Endothelial cell of umbilical vein (primary cell): ENCODE measurements at regions not wholly inside any gene's neighbourhood (a gene's known extent, or its start where the extent isn't known, plus 50 kb on each side); places are given as distances from the start of the nearest gene placed in this dataset.

ENCODE experiments used
- BruUV-seq: library from RNA; stranded (reverse); fragments of 400-500 nt; replicated peaks from 2 replicates; lab custom pipeline; 2021; lab: Mats Ljungman, UMichigan
- CTCF ChIA-PET: fragments of 300-600, 350-600 bp; sonication (Branson Sonifier 250); formaldehyde crosslinking; loops from one replicate; lab custom pipeline; 2021; ENCODE audit warnings: antibody characterized with exemption, inconsistent platforms; lab: Charles Lee
- POLR2A ChIA-PET: fragments of 300-600, 350-600 bp; sonication (Branson Sonifier 250); formaldehyde crosslinking; loops from one replicate; lab custom pipeline; 2021; ENCODE audit warnings: antibody characterized with exemption, inconsistent platforms; lab: Charles Lee
- DNase-seq: peaks from one replicate; pipeline ENCODE4 v3.0.0-alpha.2; 2011; ENCODE audit warnings: low read depth, low spot score
- FAIRE-seq: peaks from 2 replicates; lab custom pipeline; 2011; peaks lifted over from hg19 to GRCh38; lab: Jason Lieb, UNC
- H2AFZ ChIP-seq: 2 replicates; pipeline ENCODE4 v1.6.0; 2012; ENCODE audit warnings: low read depth, low read length, control low read depth, inconsistent platforms
- H3K27ac ChIP-seq: 2 replicates; pipeline ENCODE4 v1.5.1; 2011; ENCODE audit warnings: low read depth, mild to moderate bottlenecking, control low read depth, low read length, moderate library complexity; ENCODE audit not compliant: insufficient read depth
- H3K27me3 ChIP-seq, 2 experiments: 2 replicates each; pipeline versions ENCODE4 v1.6.0 to v1.6.1; 2011; ENCODE audit warnings: low read length in 2 of 2, mixed read lengths in 1 of 2; ENCODE audit not compliant: control insufficient read depth in 2 of 2, insufficient read depth in 2 of 2
- H3K36me3 ChIP-seq, 2 experiments: 2 replicates in 1 of 2; 3 replicates in 1 of 2; pipeline ENCODE4 v1.5.1; 2011; ENCODE audit warnings: low read length in 2 of 2, mild to moderate bottlenecking in 1 of 2, moderate library complexity in 1 of 2; ENCODE audit not compliant: control insufficient read depth in 2 of 2, insufficient read depth in 2 of 2; ENCODE audit errors: extremely low read depth in 1 of 2
- H3K4me1 ChIP-seq: 3 replicates; pipeline ENCODE4 v1.5.1; 2011; ENCODE audit warnings: mild to moderate bottlenecking, low read length; ENCODE audit not compliant: control insufficient read depth, insufficient read depth; ENCODE audit errors: extremely low read depth
- H3K4me2 ChIP-seq: 2 replicates; pipeline ENCODE4 v1.6.1; 2011; ENCODE audit warnings: low read length, control low read depth, mixed read lengths; ENCODE audit not compliant: insufficient read depth
- H3K4me3 ChIP-seq, 3 experiments: fragments of 200-600 bp in 1 of 3; sonication (generic), shearing (Covaris generic) in 1 of 3; replicated peaks in 1 of 3; 2 replicates each; pipeline ENCODE4 v1.5.1; 2011 to 2016; ENCODE audit warnings: control low read depth in 3 of 3, low read length in 3 of 3, mild to moderate bottlenecking in 2 of 3, inconsistent platforms in 1 of 3, low read depth in 1 of 3, moderate library complexity in 1 of 3; ENCODE audit not compliant: insufficient read depth in 1 of 3
- H3K79me2 ChIP-seq: 2 replicates; pipeline ENCODE4 v1.6.0; 2012; ENCODE audit warnings: low read length, inconsistent platforms; ENCODE audit not compliant: control insufficient read depth, insufficient read depth
- H3K9ac ChIP-seq: replicated peaks from 2 replicates; pipeline ENCODE3; 2011; ENCODE audit warnings: low read length, control low read depth; ENCODE audit not compliant: insufficient read depth; ENCODE audit errors: extremely low read depth
- H3K9me1 ChIP-seq: replicated peaks from 3 replicates; pipeline ENCODE4 v1.6.0; 2011; ENCODE audit warnings: mild to moderate bottlenecking, low read length; ENCODE audit not compliant: control insufficient read depth, insufficient read depth; ENCODE audit errors: extremely low read depth
- H3K9me3 ChIP-seq: replicated peaks from 2 replicates; pipeline ENCODE4 v1.5.1; 2012; ENCODE audit warnings: low read length, inconsistent platforms; ENCODE audit not compliant: control insufficient read depth, insufficient read depth
- H4K20me1 ChIP-seq: replicated peaks from 2 replicates; pipeline ENCODE3; 2011; ENCODE audit warnings: mild to moderate bottlenecking, low read length; ENCODE audit not compliant: control insufficient read depth, insufficient read depth; ENCODE audit errors: extremely low read depth
- CTCF ChIP-seq, 2 donors: IDR thresholded peaks; 1 replicate in 1 of 2; 2 replicates in 1 of 2; pipeline ENCODE4 v1.5.1; 2011; ENCODE audit warnings: low read length in 2 of 2, mild to moderate bottlenecking in 2 of 2, moderate library complexity in 2 of 2, control low read depth in 1 of 2, inconsistent platforms in 1 of 2, low read depth in 1 of 2; ENCODE audit not compliant: insufficient read depth in 1 of 2; ENCODE audit errors: extremely low read depth in 1 of 2
- EZH2 ChIP-seq: IDR thresholded peaks from 2 replicates; pipeline ENCODE4 v1.6.1; 2012; ENCODE audit warnings: borderline replicate concordance, low read depth, mild to moderate bottlenecking, moderate library complexity, low read length, inconsistent platforms; ENCODE audit not compliant: severe bottlenecking
- FOS ChIP-seq: IDR thresholded peaks from 2 replicates; pipeline ENCODE4 v1.6.1; 2011; ENCODE audit warnings: mild to moderate bottlenecking, low read length, moderate library complexity, borderline replicate concordance; ENCODE audit not compliant: insufficient read depth
- GATA2 ChIP-seq: IDR thresholded peaks from 2 replicates; pipeline ENCODE4 v1.7.0; 2011; ENCODE audit warnings: low read depth, mild to moderate bottlenecking, moderate library complexity, mixed read lengths, low read length; ENCODE audit not compliant: insufficient read length, insufficient read depth
- JUN ChIP-seq: IDR thresholded peaks from 2 replicates; pipeline ENCODE4 v1.6.1; 2011; ENCODE audit warnings: borderline replicate concordance, low read depth; ENCODE audit not compliant: insufficient read length, insufficient read depth
- MYC ChIP-seq: IDR thresholded peaks from one replicate; pipeline ENCODE4 v1.6.1; 2011; ENCODE audit warnings: mild to moderate bottlenecking, low read depth, low read length
- POLR2A ChIP-seq: IDR thresholded peaks from 2 replicates; pipeline ENCODE4 v1.6.1; 2012; ENCODE audit warnings: low read depth, mild to moderate bottlenecking, control low read depth, low read length
- POLR2AphosphoS5 ChIP-seq: IDR thresholded peaks from 2 replicates; pipeline ENCODE4 v1.6.1; 2012; ENCODE audit warnings: low read depth, mild to moderate bottlenecking, control low read depth, low read length, moderate library complexity; ENCODE audit not compliant: insufficient read depth
- dilution Hi-C: fragments of 300-500 bp; cut with MboI; formaldehyde crosslinking; loops from one replicate; pipeline ENCODE4 v1.15.0; 2019; ENCODE audit warnings: low sequenced_read_pairs; ENCODE audit not compliant: extremely low pct_ligation_motif_present
- intact Hi-C: fragments of 100-400 bp; cut with micrococcal nuclease; formaldehyde crosslinking; loops from one replicate; pipeline ENCODE4 v1.10.0; 2022
- TF ChIP-seq, protein P1 (sequence below): IDR thresholded peaks from 2 replicates; pipeline ENCODE4 v1.6.1; 2011; ENCODE audit not compliant: insufficient read depth, insufficient read length

DNA sequence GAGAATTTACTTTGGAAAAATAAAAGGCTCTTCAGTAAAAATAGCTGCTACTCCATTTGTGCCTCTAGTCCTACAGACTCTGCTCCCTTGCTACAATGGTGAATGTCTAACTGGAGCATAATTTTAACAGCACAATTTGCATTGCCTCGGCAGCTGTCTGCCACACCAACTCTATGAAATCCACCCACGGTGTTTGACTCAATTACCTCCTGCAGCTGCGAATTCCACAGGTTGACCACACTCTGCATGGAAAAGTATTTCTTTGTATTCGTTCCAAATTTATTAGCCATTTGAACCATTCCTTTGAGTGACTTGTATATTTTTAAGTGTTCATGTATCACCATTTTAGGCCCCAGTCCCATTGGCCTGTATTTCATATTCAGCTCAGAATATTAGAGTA is 182.1 kb upstream of the CCDC68 start:
- H3K9me1 ChIP-seq = no peaks in the 10 kb centered on the region
- H3K4me3 ChIP-seq = no peak overlapping the region
- TF ChIP-seq GATA2 (no peak), POLR2AphosphoS5 (no peak), FOS (no peak), EZH2 (no peak), CTCF (IDR thresholded peaks at IDR 0.05; ENCODE audit: extremely low read depth in 1 of 2, insufficient read depth in 1 of 2, low read depth in 1 of 2, low read length in 2 of 2) (no peak), POLR2A (no peak), JUN (no peak), MYC (no peak)
- TF ChIP-seq, protein P1, sequence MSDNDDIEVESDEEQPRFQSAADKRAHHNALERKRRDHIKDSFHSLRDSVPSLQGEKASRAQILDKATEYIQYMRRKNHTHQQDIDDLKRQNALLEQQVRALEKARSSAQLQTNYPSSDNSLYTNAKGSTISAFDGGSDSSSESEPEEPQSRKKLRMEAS = no peak
- H3K36me3 ChIP-seq = no peaks in the 10 kb centered on the region
- no peaks in the 10 kb centered on the region for H4K20me1 ChIP-seq
- DNase-seq = no peak
- no peaks in the 10 kb centered on the region for H3K9me3 ChIP-seq
- intact Hi-C loops (no loop called here), dilution Hi-C loops (no loop called here)
- no peak overlapping the region for H3K9ac ChIP-seq
- no peaks in the 10 kb centered on the region for H3K79me2 ChIP-seq
- H3K4me1 ChIP-seq = peaks cover 8% of the 10 kb centered on the region
- POLR2A ChIA-PET = no interaction called here
- FAIRE-seq = no peak
- H3K27me3 ChIP-seq = no peaks in the 10 kb centered on the region
- no peak overlapping the region for H3K4me2 ChIP-seq
- H3K27ac ChIP-seq = no peak overlapping the region
- BruUV-seq = no TSS peak
- H2AFZ ChIP-seq = no peak overlapping the region
- CTCF ChIA-PET = no interaction called here
